Skin epidermis (tissue), 12 donors: ENCODE measurements at regions not wholly inside any gene's neighbourhood (a gene's known extent, or its start where the extent isn't known, plus 50 kb on each side); places are given as distances from the start of the nearest gene placed in this dataset.
"Not testable (repeated sequence)": the region's sequence is repeated elsewhere in the genome, so short reads cannot be mapped to it uniquely, and the experiment has no call there.

Experiments used
- H3K27ac ChIP-seq, 21 experiments: fragments of 200-600 bp; sonication (generic) in 11 of 21; one replicate each; pipeline ENCODE4 v1.5.0; 2020; ENCODE audit warnings: mild to moderate bottlenecking in 3 of 21, inconsistent platforms in 2 of 21, moderate library complexity in 2 of 21
- H3K4me3 ChIP-seq, 7 experiments: fragments of 200-600 bp; sonication (generic) in 2 of 7; one replicate each; pipeline ENCODE4 v1.5.0; 2020; ENCODE audit warnings: inconsistent platforms in 2 of 7, mild to moderate bottlenecking in 2 of 7, moderate library complexity in 1 of 7

DNA sequence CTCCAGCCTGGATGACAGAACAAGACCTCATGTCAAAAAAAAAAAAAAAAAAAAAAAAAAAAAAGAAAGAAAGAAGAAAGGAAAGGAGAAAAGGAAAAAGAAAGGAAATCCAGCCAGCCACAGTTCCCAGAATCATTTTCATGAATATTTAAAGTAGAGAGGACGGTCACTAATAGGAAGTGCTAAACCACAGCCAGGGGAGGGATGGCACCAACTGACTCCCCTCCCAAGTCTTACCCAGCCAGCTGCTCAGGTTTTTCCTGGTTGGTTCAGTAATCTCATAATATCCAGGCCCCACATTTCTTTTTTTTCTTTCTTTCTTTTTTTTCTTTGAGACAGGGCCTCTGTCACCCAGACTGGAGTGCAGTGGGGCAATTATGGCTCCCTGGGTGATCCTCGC lies 63.9 kb upstream of the AK4 start:
- Histone ChIP-seq H3K4me3 (no peak overlapping the region), H3K27ac (no peak overlapping the region)

DNA sequence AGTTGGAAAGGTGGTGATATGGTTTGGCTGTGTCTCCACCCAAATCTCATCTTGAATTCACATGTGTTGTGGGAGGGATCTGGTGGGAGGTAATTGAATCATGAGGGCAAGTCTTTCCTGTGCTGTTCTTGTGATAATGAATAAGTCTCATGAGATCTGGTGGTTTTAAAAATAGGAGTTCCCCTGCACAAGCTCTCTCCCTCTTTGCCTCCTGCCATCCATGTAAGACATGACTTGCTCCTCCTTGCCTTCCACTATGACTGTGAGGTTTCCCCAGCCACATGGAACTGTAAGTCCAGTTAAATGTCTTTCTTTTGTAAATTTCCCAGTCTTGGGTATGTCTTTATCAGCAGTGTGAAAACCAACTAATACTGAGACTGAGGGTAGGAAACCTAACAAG lies 60.5 kb upstream of the AK4 start:
- H3K27ac ChIP-seq, H3K4me3 ChIP-seq: not testable (repeated sequence)

GRCh38 chr1:65090406-65090805 lies 57.6 kb upstream of the AK4 start:
- no peak overlapping the region for H3K27ac ChIP-seq
- no peak overlapping the region for H3K4me3 ChIP-seq

- no peak overlapping the region for H3K27ac ChIP-seq
- H3K4me3 ChIP-seq = no peak overlapping the region
These were observed 55.3 kb upstream of the AK4 start for GRCh38 chr1:65092691-65093090.

- no peak overlapping the region for H3K4me3 ChIP-seq
- H3K27ac ChIP-seq = no peak overlapping the region
These were observed 50.9 kb upstream of the AK4 start for GRCh38 chr1:65097076-65097475.
